AG04449 (cell line): ENCODE measurements at regions not wholly inside any gene's neighbourhood (a gene's known extent, or its start where the extent isn't known, plus 50 kb on each side); places are given as distances from the start of the nearest gene placed in this dataset.

Experiments
- CTCF ChIA-PET: fragments of 350-600 bp; formaldehyde crosslinking; extraction: SDS; loops from one replicate; lab custom pipeline; 2021; ENCODE audit warnings: antibody characterized with exemption; lab: Yijun Ruan, JAX
- POLR2A ChIA-PET: fragments of 400-600, 350-600 bp; formaldehyde crosslinking; extraction: SDS; loops from one replicate; lab custom pipeline; 2020; ENCODE audit warnings: antibody characterized with exemption, inconsistent platforms; lab: Yijun Ruan, JAX
- DNase-seq: peaks from one replicate; pipeline ENCODE4 v3.0.0-alpha.2; 2010; ENCODE audit warnings: low read depth, low spot score
- H3K4me3 ChIP-seq: 2 replicates; pipeline ENCODE4 v1.5.1; 2011; ENCODE audit warnings: low read depth, mild to moderate bottlenecking, control low read depth, low read length
- CTCF ChIP-seq: IDR thresholded peaks from one replicate; pipeline ENCODE4 v1.5.1; 2011; ENCODE audit warnings: mild to moderate bottlenecking, moderate library complexity, low read length, control low read depth, inconsistent platforms; ENCODE audit not compliant: insufficient read depth; ENCODE audit errors: missing control alignments

GRCh38 chr4:147336252-147336651 lies 144.6 kb upstream of the EDNRA start:
- DNase-seq = no peak
- H3K4me3 ChIP-seq = no peak overlapping the region
- TF ChIP-seq CTCF = no peak
- CTCF ChIA-PET = no interaction called here
- POLR2A ChIA-PET = no interaction called here

- no peak for DNase-seq
- no peak for TF ChIP-seq CTCF
- H3K4me3 ChIP-seq = no peak overlapping the region
- POLR2A ChIA-PET = no interaction called here
- CTCF ChIA-PET = no interaction called here
Measured at GRCh38 chr4:147339100-147339499, 141.8 kb upstream of the EDNRA start.

- ChIA-PET CTCF (no interaction called here), POLR2A (no interaction called here)
- no peak for DNase-seq
- TF ChIP-seq CTCF = no peak
- H3K4me3 ChIP-seq = no peak overlapping the region
Measured at GRCh38 chr4:147340111-147340510, 140.8 kb upstream of the EDNRA start.

GRCh38 chr4:147340591-147341120 lies 140.2 kb upstream of the EDNRA start:
- no peak for DNase-seq
- TF ChIP-seq CTCF = no peak
- no peak overlapping the region for H3K4me3 ChIP-seq
- CTCF ChIA-PET = no interaction called here
- POLR2A ChIA-PET = no interaction called here

GRCh38 chr4:147343692-147344091 lies 137.2 kb upstream of the EDNRA start:
- CTCF ChIA-PET = interaction anchor here (1.5 kb wide), 1 partner anchor 246 kb away, joined by 4 read pairs; no protein-coding TSS in a partner anchor
- POLR2A ChIA-PET = no interaction called here
- no peak for TF ChIP-seq CTCF
- no peak for DNase-seq
- no peak overlapping the region for H3K4me3 ChIP-seq

- H3K4me3 ChIP-seq = no peak overlapping the region
- CTCF ChIA-PET = interaction anchor here (0.7 to 1.0 kb wide), 2 partner anchors 11 to 186 kb away, joined by 3 read pairs; no protein-coding TSS in a partner anchor
- no peak for DNase-seq
- TF ChIP-seq CTCF = no peak
- POLR2A ChIA-PET = no interaction called here
Measured at GRCh38 chr4:147345662-147346061, 135.2 kb upstream of the EDNRA start.
